ENCODE measurements at regions not wholly inside any gene's neighbourhood (a gene's known extent, or its start where the extent isn't known, plus 50 kb on each side); places are given as distances from the start of the nearest gene placed in this dataset.

- Histone ChIP-seq H3K9ac (ENCODE audit: low read length) (no peak overlapping the region), H3K27ac (ENCODE audit: low read depth, low read length, poor library complexity, severe bottlenecking) (no peak overlapping the region), H3K4me1 (ENCODE audit: insufficient read depth, low read length, severe bottlenecking) (no peaks in the 10 kb centered on the region), H3K4me2 (ENCODE audit: low read length) (no peak overlapping the region), H3K9me3 (ENCODE audit: low read length) (no peaks in the 10 kb centered on the region), H3F3A (ENCODE audit: insufficient read depth, low read length) (no peaks in the 10 kb centered on the region), H4K20me1 (ENCODE audit: insufficient read depth, low read length) (no peaks in the 10 kb centered on the region), H2AFZ (ENCODE audit: low read length) (no peak overlapping the region), H3K27me3 (ENCODE audit: insufficient read depth, low read length) (no peaks in the 10 kb centered on the region), H3K79me2 (ENCODE audit: insufficient read depth, low read length) (no peaks in the 10 kb centered on the region), H3K36me3 (ENCODE audit: insufficient read depth, low read length) (no peaks in the 10 kb centered on the region), H3K9me2 (ENCODE audit: low read depth, low read length) (no peaks in the 10 kb centered on the region), H3K4me3 (ENCODE audit: low read depth, low read length, poor library complexity, severe bottlenecking) (no peak overlapping the region)
- TF ChIP-seq CTCF (IDR thresholded peaks at IDR 0.05; ENCODE audit: low read length) (no peak), EZH2 (IDR thresholded peaks at IDR 0.05; ENCODE audit: borderline replicate concordance, low read length) (no peak)
Observed at GRCh38 chr3:180414157-180414556, 187.8 kb upstream of the TTC14 start.

- no peak overlapping the region for H3K4me3 ChIP-seq (ENCODE audit: low read depth, low read length, poor library complexity, severe bottlenecking)
- H3K36me3 ChIP-seq (ENCODE audit: insufficient read depth, low read length), result no peaks in the 10 kb centered on the region
- H3K9me3 ChIP-seq (ENCODE audit: low read length), result no peaks in the 10 kb centered on the region
- no peak overlapping the region for H3K9ac ChIP-seq (ENCODE audit: low read length)
- no peaks in the 10 kb centered on the region for H3F3A ChIP-seq (ENCODE audit: insufficient read depth, low read length)
- TF ChIP-seq CTCF (IDR thresholded peaks at IDR 0.05; ENCODE audit: low read length) (no peak), EZH2 (IDR thresholded peaks at IDR 0.05; ENCODE audit: borderline replicate concordance, low read length) (no peak)
- H3K27me3 ChIP-seq (ENCODE audit: insufficient read depth, low read length), result no peaks in the 10 kb centered on the region
- no peaks in the 10 kb centered on the region for H3K4me1 ChIP-seq (ENCODE audit: insufficient read depth, low read length, severe bottlenecking)
- H3K27ac ChIP-seq (ENCODE audit: low read depth, low read length, poor library complexity, severe bottlenecking), result no peak overlapping the region
- H2AFZ ChIP-seq (ENCODE audit: low read length), result no peak overlapping the region
- no peaks in the 10 kb centered on the region for H4K20me1 ChIP-seq (ENCODE audit: insufficient read depth, low read length)
- H3K9me2 ChIP-seq (ENCODE audit: low read depth, low read length), result no peaks in the 10 kb centered on the region
- H3K4me2 ChIP-seq (ENCODE audit: low read length), result no peak overlapping the region
- H3K79me2 ChIP-seq (ENCODE audit: insufficient read depth, low read length), result no peaks in the 10 kb centered on the region
Observed at GRCh38 chr3:180416111-180416594, 185.8 kb upstream of the TTC14 start.

GRCh38 chr3:180417241-180417640, 184.7 kb upstream of the TTC14 start:
- H3K9me2 ChIP-seq (ENCODE audit: low read depth, low read length), result no peaks in the 10 kb centered on the region
- H4K20me1 ChIP-seq (ENCODE audit: insufficient read depth, low read length), result no peaks in the 10 kb centered on the region
- no peak for TF ChIP-seq CTCF (IDR thresholded peaks at IDR 0.05; ENCODE audit: low read length)
- no peaks in the 10 kb centered on the region for H3K79me2 ChIP-seq (ENCODE audit: insufficient read depth, low read length)
- no peak overlapping the region for H3K9ac ChIP-seq (ENCODE audit: low read length)
- H3K27me3 ChIP-seq (ENCODE audit: insufficient read depth, low read length), result no peaks in the 10 kb centered on the region
- H3K4me3 ChIP-seq (ENCODE audit: low read depth, low read length, poor library complexity, severe bottlenecking), result no peak overlapping the region
- no peaks in the 10 kb centered on the region for H3K36me3 ChIP-seq (ENCODE audit: insufficient read depth, low read length)
- H3K9me3 ChIP-seq (ENCODE audit: low read length), result no peaks in the 10 kb centered on the region
- H3K4me2 ChIP-seq (ENCODE audit: low read length), result no peak overlapping the region
- H3K4me1 ChIP-seq (ENCODE audit: insufficient read depth, low read length, severe bottlenecking), result no peaks in the 10 kb centered on the region
- H3F3A ChIP-seq (ENCODE audit: insufficient read depth, low read length), result no peaks in the 10 kb centered on the region
- H3K27ac ChIP-seq (ENCODE audit: low read depth, low read length, poor library complexity, severe bottlenecking), result no peak overlapping the region
- no peak overlapping the region for H2AFZ ChIP-seq (ENCODE audit: low read length)

Data from OCI-LY1 (cell line).